ENCODE measurements at regions not wholly inside any gene's neighbourhood (a gene's known extent, or its start where the extent isn't known, plus 50 kb on each side); places are given as distances from the start of the nearest gene placed in this dataset.

GRCh38 chr14:88064841-88065240, 59.9 kb downstream of the GPR65 start:
- no peak overlapping the region for H3K4me3 ChIP-seq (ENCODE audit: low read depth, low read length)
- no peak overlapping the region for H3K4me2 ChIP-seq (ENCODE audit: low read length)
- no peak overlapping the region for H2BK5ac ChIP-seq (ENCODE audit: low read depth, low read length, poor library complexity)
- H3K36me3 ChIP-seq (ENCODE audit: control insufficient read depth in 1 of 2, insufficient read depth in 2 of 2, low read length in 2 of 2): no peaks in the 10 kb centered on the region
- H2BK120ac ChIP-seq (ENCODE audit: insufficient read depth, low read length, poor library complexity): no peak overlapping the region
- no peak overlapping the region for H4K91ac ChIP-seq (ENCODE audit: low read depth, low read length)
- H3K79me1 ChIP-seq (ENCODE audit: low read length): no peaks in the 10 kb centered on the region
- no peaks in the 10 kb centered on the region for H3K27me3 ChIP-seq (ENCODE audit: insufficient read depth, low read length)
- no peak overlapping the region for H4K12ac ChIP-seq (ENCODE audit: low read depth, low read length)
- H2BK12ac ChIP-seq (ENCODE audit: low read length): no peak overlapping the region
- H3K9me3 ChIP-seq (ENCODE audit: insufficient read depth, low read depth, low read length): no peaks in the 10 kb centered on the region
- DNase-seq: no peak
- H2AFZ ChIP-seq (ENCODE audit: insufficient read depth, low read length, poor library complexity): no peak overlapping the region
- no peak overlapping the region for H3K14ac ChIP-seq (ENCODE audit: low read length)
- H3K4me1 ChIP-seq (ENCODE audit: control insufficient read depth in 1 of 2, insufficient read depth in 2 of 2, low read length in 2 of 2): no peaks in the 10 kb centered on the region
- WGBS (ENCODE audit: extremely low coverage, insufficient coverage, insufficient read length): no CpG with 5 or more reads among the region's 4 CpGs
- no peak overlapping the region for H4K8ac ChIP-seq (ENCODE audit: low read depth, low read length)
- H2AK5ac ChIP-seq (ENCODE audit: low read length): no peak overlapping the region
- no peak overlapping the region for H3K18ac ChIP-seq (ENCODE audit: low read length)
- H3K27ac ChIP-seq (ENCODE audit: low read depth, low read length): no peak overlapping the region
- no peak overlapping the region for H3K4ac ChIP-seq (ENCODE audit: low read depth, low read length)
- no peaks in the 10 kb centered on the region for H3K79me2 ChIP-seq (ENCODE audit: control insufficient read depth, insufficient read depth, low read length, poor library complexity)
- no peak overlapping the region for H3K23ac ChIP-seq (ENCODE audit: low read length)
- no peak overlapping the region for H3K9ac ChIP-seq (ENCODE audit: low read length)

- Histone ChIP-seq H3K79me2 (ENCODE audit: control insufficient read depth, insufficient read depth, low read length, poor library complexity) (no peaks in the 10 kb centered on the region), H3K14ac (ENCODE audit: low read length) (no peak overlapping the region), H4K91ac (ENCODE audit: low read depth, low read length) (no peak overlapping the region), H3K18ac (ENCODE audit: low read length) (no peak overlapping the region), H3K36me3 (ENCODE audit: control insufficient read depth in 1 of 2, insufficient read depth in 2 of 2, low read length in 2 of 2) (no peaks in the 10 kb centered on the region), H3K9me3 (ENCODE audit: insufficient read depth, low read depth, low read length) (no peaks in the 10 kb centered on the region), H4K12ac (ENCODE audit: low read depth, low read length) (no peak overlapping the region), H3K4me2 (ENCODE audit: low read length) (no peak overlapping the region), H3K4me3 (ENCODE audit: low read depth, low read length) (no peak overlapping the region), H2BK5ac (ENCODE audit: low read depth, low read length, poor library complexity) (no peak overlapping the region), H3K4me1 (ENCODE audit: control insufficient read depth in 1 of 2, insufficient read depth in 2 of 2, low read length in 2 of 2) (no peaks in the 10 kb centered on the region), H2BK12ac (ENCODE audit: low read length) (no peak overlapping the region), H3K27ac (ENCODE audit: low read depth, low read length) (no peak overlapping the region), H3K9ac (ENCODE audit: low read length) (no peak overlapping the region), H3K23ac (ENCODE audit: low read length) (no peak overlapping the region), H2AFZ (ENCODE audit: insufficient read depth, low read length, poor library complexity) (no peak overlapping the region), H3K79me1 (ENCODE audit: low read length) (no peaks in the 10 kb centered on the region), H3K27me3 (ENCODE audit: insufficient read depth, low read length) (no peaks in the 10 kb centered on the region), H2AK5ac (ENCODE audit: low read length) (no peak overlapping the region), H3K4ac (ENCODE audit: low read depth, low read length) (no peak overlapping the region), H4K8ac (ENCODE audit: low read depth, low read length) (no peak overlapping the region), H2BK120ac (ENCODE audit: insufficient read depth, low read length, poor library complexity) (no peak overlapping the region)
- no CpG with 5 or more reads among the region's 1 CpG for WGBS (ENCODE audit: extremely low coverage, insufficient coverage, insufficient read length)
- no peak for DNase-seq
Observed at GRCh38 chr14:88069677-88070076, 64.7 kb downstream of the GPR65 start.

- peak in 1 of 2 donors; percentile 4 for DNase-seq
Observed at GRCh38 chr14:88075269-88075981, 70.5 kb downstream of the GPR65 start.

GRCh38 chr14:88078525-88078924, 73.6 kb downstream of the GPR65 start:
- no peaks in the 10 kb centered on the region for H3K36me3 ChIP-seq (ENCODE audit: control insufficient read depth in 1 of 2, insufficient read depth in 2 of 2, low read length in 2 of 2)
- H3K79me2 ChIP-seq (ENCODE audit: control insufficient read depth, insufficient read depth, low read length, poor library complexity): no peaks in the 10 kb centered on the region
- H3K27me3 ChIP-seq (ENCODE audit: insufficient read depth, low read length): no peaks in the 10 kb centered on the region
- H2BK5ac ChIP-seq (ENCODE audit: low read depth, low read length, poor library complexity): no peak overlapping the region
- no CpG with 5 or more reads among the region's 1 CpG for WGBS (ENCODE audit: extremely low coverage, insufficient coverage, insufficient read length)
- H3K27ac ChIP-seq (ENCODE audit: low read depth, low read length): no peak overlapping the region
- DNase-seq: no peak
- no peak overlapping the region for H2AK5ac ChIP-seq (ENCODE audit: low read length)
- H3K23ac ChIP-seq (ENCODE audit: low read length): no peak overlapping the region
- no peak overlapping the region for H4K8ac ChIP-seq (ENCODE audit: low read depth, low read length)
- H3K4me3 ChIP-seq (ENCODE audit: low read depth, low read length): no peak overlapping the region
- H3K9me3 ChIP-seq (ENCODE audit: insufficient read depth, low read depth, low read length): no peaks in the 10 kb centered on the region
- no peak overlapping the region for H4K91ac ChIP-seq (ENCODE audit: low read depth, low read length)
- no peak overlapping the region for H2AFZ ChIP-seq (ENCODE audit: insufficient read depth, low read length, poor library complexity)
- H3K18ac ChIP-seq (ENCODE audit: low read length): no peak overlapping the region
- H2BK120ac ChIP-seq (ENCODE audit: insufficient read depth, low read length, poor library complexity): no peak overlapping the region
- H3K9ac ChIP-seq (ENCODE audit: low read length): no peak overlapping the region
- no peak overlapping the region for H3K4ac ChIP-seq (ENCODE audit: low read depth, low read length)
- no peak overlapping the region for H3K4me2 ChIP-seq (ENCODE audit: low read length)
- no peak overlapping the region for H2BK12ac ChIP-seq (ENCODE audit: low read length)
- no peaks in the 10 kb centered on the region for H3K4me1 ChIP-seq (ENCODE audit: control insufficient read depth in 1 of 2, insufficient read depth in 2 of 2, low read length in 2 of 2)
- H4K12ac ChIP-seq (ENCODE audit: low read depth, low read length): no peak overlapping the region
- H3K14ac ChIP-seq (ENCODE audit: low read length): no peak overlapping the region
- H3K79me1 ChIP-seq (ENCODE audit: low read length): no peaks in the 10 kb centered on the region

More at GRCh38 chr14:88075269-88075981, 70.5 kb downstream of the GPR65 start:
- H3K4me1 ChIP-seq (ENCODE audit: control insufficient read depth in 1 of 2, insufficient read depth in 2 of 2, low read length in 2 of 2): no peaks in the 10 kb centered on the region
- no peak overlapping the region for H2AK5ac ChIP-seq (ENCODE audit: low read length)
- no peak overlapping the region for H4K12ac ChIP-seq (ENCODE audit: low read depth, low read length)
- H3K23ac ChIP-seq (ENCODE audit: low read length): no peak overlapping the region
- H3K4me3 ChIP-seq (ENCODE audit: low read depth, low read length): no peak overlapping the region
- H4K8ac ChIP-seq (ENCODE audit: low read depth, low read length): no peak overlapping the region
- no CpG with 5 or more reads among the region's 4 CpGs for WGBS (ENCODE audit: extremely low coverage, insufficient coverage, insufficient read length)
- no peaks in the 10 kb centered on the region for H3K79me1 ChIP-seq (ENCODE audit: low read length)
- H3K18ac ChIP-seq (ENCODE audit: low read length): no peak overlapping the region
- no peaks in the 10 kb centered on the region for H3K27me3 ChIP-seq (ENCODE audit: insufficient read depth, low read length)
- H3K4ac ChIP-seq (ENCODE audit: low read depth, low read length): no peak overlapping the region
- no peak overlapping the region for H3K4me2 ChIP-seq (ENCODE audit: low read length)
- H2AFZ ChIP-seq (ENCODE audit: insufficient read depth, low read length, poor library complexity): no peak overlapping the region
- no peak overlapping the region for H3K27ac ChIP-seq (ENCODE audit: low read depth, low read length)
- no peaks in the 10 kb centered on the region for H3K36me3 ChIP-seq (ENCODE audit: control insufficient read depth in 1 of 2, insufficient read depth in 2 of 2, low read length in 2 of 2)
- no peak overlapping the region for H2BK120ac ChIP-seq (ENCODE audit: insufficient read depth, low read length, poor library complexity)
- H2BK12ac ChIP-seq (ENCODE audit: low read length): no peak overlapping the region
- no peak overlapping the region for H2BK5ac ChIP-seq (ENCODE audit: low read depth, low read length, poor library complexity)
- H4K91ac ChIP-seq (ENCODE audit: low read depth, low read length): no peak overlapping the region
- H3K9ac ChIP-seq (ENCODE audit: low read length): no peak overlapping the region
- no peaks in the 10 kb centered on the region for H3K9me3 ChIP-seq (ENCODE audit: insufficient read depth, low read depth, low read length)
- H3K14ac ChIP-seq (ENCODE audit: low read length): no peak overlapping the region
- no peaks in the 10 kb centered on the region for H3K79me2 ChIP-seq (ENCODE audit: control insufficient read depth, insufficient read depth, low read length, poor library complexity)

Data from trophoblast cell (in vitro differentiated cells and primary cell).